K562 (cell line): ENCODE measurements at regions not wholly inside any gene's neighbourhood (a gene's known extent, or its start where the extent isn't known, plus 50 kb on each side); places are given as distances from the start of the nearest gene placed in this dataset.

ENCODE experiments used
- ATAC-seq: fragments of 200-7000 bp; cut with Tn5 transposase; 3 replicates; pipeline ENCODE4 v1.9.1; 2020; ENCODE audit warnings: moderate library complexity
- BruUV-seq: library from RNA; stranded (reverse); fragments of 400-500 nt; replicated peaks from 2 replicates; lab custom pipeline; 2021; lab: Mats Ljungman, UMichigan
- CTCF ChIA-PET: fragments of 300-600 bp; formaldehyde crosslinking; extraction: SDS; loops from one replicate; lab custom pipeline; 2021; ENCODE audit warnings: low intra/inter-chr PET ratio; lab: Yijun Ruan, JAX
- POLR2A ChIA-PET: fragments of 300-600, 350-650 bp; sonication (Branson Sonifier 250); formaldehyde crosslinking; extraction: SDS; loops from one replicate; lab custom pipeline; 2021; ENCODE audit warnings: antibody characterized with exemption, inconsistent platforms; lab: Yijun Ruan, JAX
- DNase-seq, 4 experiments: peaks; one replicate each; pipeline versions ENCODE4 v3.0.0 to v3.0.0-alpha.2; 2011 to 2018; ENCODE audit warnings: low spot score in 3 of 4, mixed read lengths in 3 of 4; ENCODE audit errors: extremely low read depth in 1 of 4
- FAIRE-seq: peaks from 2 replicates; lab custom pipeline; 2011; peaks lifted over from hg19 to GRCh38; lab: Jason Lieb, UNC
- H2AFZ ChIP-seq: 2 replicates; pipeline ENCODE4 v1.6.0; 2011; ENCODE audit warnings: low read depth, low read length, control low read depth, inconsistent platforms
- H3K27ac ChIP-seq: fragments of 200-600 bp; 3 replicates; pipeline ENCODE4 v1.8.0; 2011; ENCODE audit warnings: low read depth, mild to moderate bottlenecking, control low read depth, inconsistent platforms, low read length, moderate library complexity, mixed read lengths; ENCODE audit errors: extremely low read depth
- H3K27me3 ChIP-seq, 2 experiments: fragments of 300-600 bp in 1 of 2; 2 replicates in 1 of 2; 3 replicates in 1 of 2; pipeline versions ENCODE4 v1.6.0 to v1.8.0; 2011; ENCODE audit warnings: inconsistent platforms in 2 of 2, low read length in 2 of 2, mild to moderate bottlenecking in 1 of 2, mixed read lengths in 1 of 2, moderate library complexity in 1 of 2; ENCODE audit not compliant: control insufficient read depth in 2 of 2, insufficient read depth in 2 of 2
- H3K36me3 ChIP-seq: fragments of 300-600 bp; 3 replicates; pipeline ENCODE4 v1.8.0; 2011; ENCODE audit warnings: mild to moderate bottlenecking, low read length, inconsistent platforms; ENCODE audit not compliant: control insufficient read depth, insufficient read depth
- H3K4me1 ChIP-seq, 2 experiments: fragments of 200-600 bp in 1 of 2; replicated peaks in 1 of 2; 2 replicates in 1 of 2; 3 replicates in 1 of 2; pipeline versions ENCODE4 v1.5.1 to v1.8.0; 2011; ENCODE audit warnings: inconsistent platforms in 2 of 2, low read length in 2 of 2, mild to moderate bottlenecking in 1 of 2, mixed read lengths in 1 of 2, moderate library complexity in 1 of 2; ENCODE audit not compliant: control insufficient read depth in 2 of 2, insufficient read depth in 2 of 2
- H3K4me2 ChIP-seq: 2 replicates; pipeline ENCODE4 v1.6.1; 2011; ENCODE audit warnings: low read length, control low read depth, inconsistent platforms, mixed read lengths; ENCODE audit not compliant: insufficient read depth
- H3K4me3 ChIP-seq: fragments of 200-600 bp; sonication (generic), shearing (Covaris generic); 2 replicates; pipeline ENCODE4 v1.5.1; 2016; ENCODE audit warnings: control low read depth, inconsistent platforms
- H3K79me2 ChIP-seq: fragments of 200-600 bp; 3 replicates; pipeline ENCODE4 v1.8.0; 2011; ENCODE audit warnings: low read length, inconsistent platforms; ENCODE audit not compliant: control insufficient read depth, insufficient read depth
- H3K9ac ChIP-seq, 2 experiments: 2 replicates each; pipeline versions ENCODE4 v1.6.0 to v1.6.1; 2011; ENCODE audit warnings: low read depth in 2 of 2, low read length in 2 of 2, control low read depth in 1 of 2, inconsistent platforms in 1 of 2, mild to moderate bottlenecking in 1 of 2, mixed read lengths in 1 of 2; ENCODE audit not compliant: insufficient read depth in 1 of 2
- H3K9me1 ChIP-seq: one replicate; pipeline ENCODE4 v1.6.0; 2011; ENCODE audit warnings: inconsistent platforms, mild to moderate bottlenecking, low read length, moderate library complexity; ENCODE audit not compliant: control insufficient read depth, insufficient read depth
- H3K9me3 ChIP-seq: replicated peaks from 2 replicates; pipeline ENCODE4 v1.5.1; 2011; ENCODE audit warnings: low read depth, low read length, inconsistent platforms; ENCODE audit not compliant: control insufficient read depth, insufficient read depth
- H4K20me1 ChIP-seq: replicated peaks from 2 replicates; pipeline ENCODE4 v1.6.1; 2011; ENCODE audit warnings: low read length, inconsistent platforms, mixed read lengths; ENCODE audit not compliant: control insufficient read depth, insufficient read depth
- CBX2 ChIP-seq: fragments of 200-600 bp; sonication (generic); IDR thresholded peaks from one replicate; pipeline ENCODE4 v1.6.1; 2012; ENCODE audit warnings: mild to moderate bottlenecking, low read length, inconsistent platforms; ENCODE audit not compliant: insufficient read depth, poor library complexity, severe bottlenecking
- FIP1L1 ChIP-seq: fragments of 200-400 bp; formaldehyde crosslinking; IDR thresholded peaks from 2 replicates; pipeline ENCODE4 v1.6.1; 2018; ENCODE audit warnings: mild to moderate bottlenecking, low read depth, low read length; ENCODE audit not compliant: poor library complexity, severe bottlenecking
- FOSL1 ChIP-seq: fragments of 200-800 bp; sonication (Bioruptor generic); conservative IDR thresholded peaks from 2 replicates; pipeline ENCODE4 v1.6.1; 2016; ENCODE audit warnings: missing genetic modification characterization, missing compliant biosample characterization
- KHSRP ChIP-seq: fragments of 450-650 bp; IDR thresholded peaks from 2 replicates; pipeline ENCODE4 v1.6.1; 2017
- MEIS2 ChIP-seq: fragments of 450-650 bp; IDR thresholded peaks from 2 replicates; pipeline ENCODE4 v1.6.1; 2014; ENCODE audit warnings: mild to moderate bottlenecking; ENCODE audit not compliant: partially characterized antibody
- THAP12 ChIP-seq: fragments of 250-450 bp; sonication (Bioruptor Pico); IDR thresholded peaks from 2 replicates; pipeline ENCODE4 v1.9.0; 2021; ENCODE audit warnings: mild to moderate bottlenecking, inconsistent platforms
- ZNF511 ChIP-seq: sonication (generic); formaldehyde crosslinking; IDR thresholded peaks from 2 replicates; pipeline ENCODE4 v1.8.0; 2022; ENCODE audit warnings: mild to moderate bottlenecking, missing genetic modification reagents
- ZNF551 ChIP-seq: fragments of 250-450 bp; sonication (Bioruptor Pico); IDR thresholded peaks from 2 replicates; pipeline ENCODE4 v1.5.0; 2021; ENCODE audit warnings: mild to moderate bottlenecking, moderate library complexity
- WGBS: fragments of 100-300 bp; shearing (Covaris generic); methylation state at CpG from one replicate; pipeline ENCODE4 v1.1.6; 2016; ENCODE audit warnings: low coverage, mixed read lengths; ENCODE audit not compliant: insufficient coverage; ENCODE audit errors: missing lambda C conversion rate; 5-methylcytosine and 5-hydroxymethylcytosine counted together
- in situ Hi-C: fragments of 300-500 bp; cut with MboI; formaldehyde crosslinking; loops from 4 replicates; pipeline ENCODE4 v1.15.0; 2018; ENCODE audit warnings: inconsistent platforms, mixed read lengths
- intact Hi-C: fragments of 100-400 bp; cut with micrococcal nuclease; formaldehyde crosslinking; loops from 2 replicates; pipeline ENCODE4 v1.14.2; 2022

- no peak for TF ChIP-seq ZNF551 (CRISPR knock-in tag)
- no peak for TF ChIP-seq CBX2
- TF ChIP-seq MEIS2: no peak
Observed at GRCh38 chrY:10973422-10973821, 1445.7 kb downstream of the TSPY10 start (continued).

- Histone ChIP-seq H3K4me2 (no peak overlapping the region), H3K36me3 (no peaks in the 10 kb centered on the region), H3K9ac (no peak overlapping the region), H3K4me1 (no peaks in the 10 kb centered on the region), H3K27ac (no peak overlapping the region), H3K9me3 (no peaks in the 10 kb centered on the region), H4K20me1 (no peaks in the 10 kb centered on the region), H3K4me3 (no peak overlapping the region), H3K9me1 (no peaks in the 10 kb centered on the region), H3K79me2 (no peaks in the 10 kb centered on the region), H2AFZ (no peak overlapping the region), H3K27me3 (no peaks in the 10 kb centered on the region)
- no CpG with 5 or more reads among the region's 2 CpGs for WGBS
- no peak for DNase-seq
- no peak for FAIRE-seq
- in situ Hi-C loops (no loop called here), intact Hi-C loops (no loop called here)
- ChIA-PET POLR2A (no interaction called here), CTCF (no interaction called here)
- no peak for ATAC-seq
- no TSS peak for BruUV-seq
- TF ChIP-seq THAP12 (CRISPR knock-in tag): no peak
- TF ChIP-seq FOSL1 (tag): no peak
- no peak for TF ChIP-seq ZNF511 (CRISPR knock-in tag)
- TF ChIP-seq FIP1L1: no peak
- TF ChIP-seq KHSRP: no peak
Observed at GRCh38 chrY:10986655-10987054, 1459.0 kb downstream of the TSPY10 start.
